AG10803 (cell line): ENCODE measurements at regions not wholly inside any gene's neighbourhood (a gene's known extent, or its start where the extent isn't known, plus 50 kb on each side); places are given as distances from the start of the nearest gene placed in this dataset.

ENCODE experiments used
- DNase-seq: peaks from one replicate; pipeline ENCODE4 v3.0.0; 2010; ENCODE audit warnings: low read depth
- H3K4me3 ChIP-seq: 2 replicates; pipeline ENCODE4 v1.5.1; 2011; ENCODE audit warnings: mild to moderate bottlenecking, low read length, control low read depth
- CTCF ChIP-seq: conservative IDR thresholded peaks from 2 replicates; pipeline ENCODE4 v1.5.1; 2011; ENCODE audit warnings: mild to moderate bottlenecking, low read length, control low read depth, inconsistent platforms

DNA sequence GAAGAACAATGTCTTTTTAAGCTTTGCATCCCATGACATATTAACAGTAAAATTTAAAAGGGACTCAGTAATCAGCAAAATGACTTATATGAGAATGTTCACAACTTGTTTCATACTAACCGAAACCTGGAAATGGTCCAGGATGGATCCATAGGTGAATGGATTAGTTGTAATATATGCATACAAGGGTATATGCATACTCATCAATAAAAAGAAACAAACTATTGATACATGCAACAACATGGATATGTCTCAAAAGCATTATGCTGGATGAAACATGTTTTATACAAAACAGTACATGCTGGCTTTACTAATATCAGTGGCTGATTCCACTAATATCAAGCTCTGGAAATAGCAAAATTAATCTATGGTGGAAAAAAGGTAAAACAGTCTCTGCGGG lies 108.5 kb upstream of the HIVEP1 start:
- DNase-seq: no peak
- no peak for TF ChIP-seq CTCF
- H3K4me3 ChIP-seq: no peak overlapping the region

GRCh38 chr6:11902527-11902926 lies 109.6 kb upstream of the HIVEP1 start:
- no peak for DNase-seq
- no peak for TF ChIP-seq CTCF
- H3K4me3 ChIP-seq: no peak overlapping the region

DNA sequence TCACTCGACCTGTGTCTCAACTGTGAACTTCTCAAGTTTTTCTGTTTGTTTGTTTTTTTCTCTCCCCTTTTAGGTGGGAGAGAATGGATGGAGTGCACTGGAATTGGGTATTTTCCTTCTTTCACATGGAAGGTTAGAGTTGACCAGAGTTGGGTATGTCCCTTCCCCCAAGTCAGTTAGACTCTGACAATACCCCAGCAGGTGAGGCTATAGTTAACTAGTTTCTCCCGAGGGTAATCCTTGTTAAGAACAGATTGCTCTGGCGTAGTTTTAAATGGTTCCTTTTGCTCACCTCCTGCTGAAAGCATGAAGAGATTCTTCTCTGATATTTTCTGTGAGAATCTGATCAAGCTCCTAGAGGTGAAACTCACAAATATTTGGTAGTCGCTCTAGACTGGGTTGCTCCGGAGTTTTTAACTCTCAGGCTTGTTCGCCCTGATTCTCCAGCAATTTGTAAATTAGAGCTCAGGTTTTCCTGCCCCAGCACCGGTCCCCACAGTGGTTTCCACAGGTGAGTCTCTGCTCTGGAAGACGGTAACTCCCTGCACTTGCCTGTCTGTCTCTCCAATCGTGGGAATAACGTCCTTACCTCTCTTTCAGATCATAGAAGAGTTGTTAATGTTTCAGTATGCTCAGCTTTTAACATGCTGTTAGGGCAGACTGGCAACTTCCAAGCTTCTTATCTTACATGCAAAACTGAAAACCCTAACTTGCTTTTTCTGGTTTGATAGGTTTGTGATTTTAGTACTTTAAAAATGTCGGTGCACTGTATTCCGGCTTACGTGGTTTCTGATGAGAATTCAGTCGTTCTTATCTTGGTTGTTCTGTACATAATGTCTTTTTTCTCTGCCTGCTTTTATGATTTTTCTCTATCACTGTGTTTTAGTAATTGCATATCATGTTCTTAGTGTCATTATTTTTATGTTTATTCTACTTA lies 111.2 kb upstream of the HIVEP1 start:
- H3K4me3 ChIP-seq: no peak overlapping the region
- TF ChIP-seq CTCF: no peak
- DNase-seq: no peak

DNA sequence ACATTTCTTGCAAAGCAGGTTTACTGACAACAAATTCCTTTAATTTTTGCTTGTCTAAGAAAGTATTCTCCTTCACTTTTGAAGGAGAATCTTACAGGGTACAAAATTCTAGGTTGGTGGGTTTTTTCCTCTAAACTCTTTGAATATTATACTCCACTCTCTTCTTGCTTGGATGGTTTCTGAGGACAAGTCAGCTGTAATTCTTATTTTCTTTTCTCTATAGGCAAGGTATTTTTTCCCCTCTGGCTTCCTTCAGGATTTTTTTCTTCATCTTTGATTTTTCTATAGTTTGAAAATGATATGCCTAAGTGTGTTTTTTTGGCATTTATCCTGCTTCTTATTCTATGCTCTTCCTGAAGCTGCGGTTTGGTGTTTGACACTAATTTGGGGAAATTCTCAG lies 112.5 kb upstream of the HIVEP1 start:
- no peak for DNase-seq
- TF ChIP-seq CTCF: no peak
- H3K4me3 ChIP-seq: no peak overlapping the region

- no peak overlapping the region for H3K4me3 ChIP-seq
- no peak for DNase-seq
- no peak for TF ChIP-seq CTCF
These were observed 115.6 kb upstream of the ADTRP start for GRCh38 chr6:11894212-11894611.

DNA sequence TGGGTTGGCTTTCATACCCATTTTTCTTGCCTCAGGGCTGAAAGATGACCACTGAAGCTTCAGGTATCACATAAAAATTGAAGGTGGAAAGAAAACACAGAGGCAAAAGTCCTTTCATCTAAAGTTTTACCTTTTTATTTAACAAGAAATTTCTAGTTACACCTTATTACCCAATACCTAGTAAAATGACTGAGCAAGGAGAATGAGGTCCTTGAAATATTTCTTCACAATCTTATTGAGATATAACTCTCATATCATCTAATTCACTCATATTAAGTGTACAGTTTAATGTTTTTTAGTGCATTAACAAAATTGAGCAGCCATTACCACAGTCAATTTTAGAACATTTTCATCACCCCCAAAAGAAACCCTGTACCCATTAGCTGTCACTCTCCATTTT lies 112.9 kb upstream of the ADTRP start:
- TF ChIP-seq CTCF: no peak
- H3K4me3 ChIP-seq: no peak overlapping the region
- no peak for DNase-seq

GRCh38 chr6:11890849-11891248 lies 112.2 kb upstream of the ADTRP start:
- TF ChIP-seq CTCF: no peak
- H3K4me3 ChIP-seq: no peak overlapping the region
- no peak for DNase-seq
